ENCODE measurements at regions not wholly inside any gene's neighbourhood (a gene's known extent, or its start where the extent isn't known, plus 50 kb on each side); places are given as distances from the start of the nearest gene placed in this dataset.

DNA sequence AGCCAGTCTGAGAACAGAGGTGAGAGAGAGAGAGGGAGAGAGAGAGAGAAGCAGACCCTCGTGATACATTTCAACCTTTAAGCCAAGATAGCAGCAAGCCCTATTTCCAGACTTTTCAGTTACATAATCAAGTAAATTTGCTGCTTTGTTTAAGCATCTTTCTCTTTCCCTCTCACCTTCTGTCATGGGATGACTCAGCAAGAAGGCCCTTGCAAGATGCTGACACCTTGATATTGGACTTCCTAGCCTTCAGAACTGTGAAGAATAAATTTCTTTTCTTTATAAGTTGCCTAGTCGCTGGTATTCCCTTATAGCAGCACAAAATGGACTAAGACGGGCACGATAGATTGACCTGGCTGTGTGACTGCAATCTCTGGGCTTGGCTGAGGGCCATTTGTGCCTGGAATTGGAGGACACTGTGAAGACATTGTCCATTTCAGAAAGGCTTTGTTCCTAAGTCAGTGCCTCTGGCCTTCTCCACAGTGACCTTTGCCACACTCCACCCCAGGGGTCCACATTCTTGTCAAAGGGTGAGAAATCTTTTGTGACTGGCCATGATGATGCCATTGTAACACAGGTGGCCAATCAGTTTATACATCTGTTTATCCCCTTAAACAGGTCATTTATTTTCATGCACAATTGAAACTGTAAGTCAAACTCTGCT, 51.3 kb upstream of the ITSN2 start (continued):
- TF ChIP-seq, protein P1, sequence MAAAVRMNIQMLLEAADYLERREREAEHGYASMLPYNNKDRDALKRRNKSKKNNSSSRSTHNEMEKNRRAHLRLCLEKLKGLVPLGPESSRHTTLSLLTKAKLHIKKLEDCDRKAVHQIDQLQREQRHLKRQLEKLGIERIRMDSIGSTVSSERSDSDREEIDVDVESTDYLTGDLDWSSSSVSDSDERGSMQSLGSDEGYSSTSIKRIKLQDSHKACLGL (CRISPR knock-in tag; IDR thresholded peaks at IDR 0.05; ENCODE audit: borderline replicate concordance, poor library complexity, severe bottlenecking) = no peak
- TF ChIP-seq, protein P2, sequence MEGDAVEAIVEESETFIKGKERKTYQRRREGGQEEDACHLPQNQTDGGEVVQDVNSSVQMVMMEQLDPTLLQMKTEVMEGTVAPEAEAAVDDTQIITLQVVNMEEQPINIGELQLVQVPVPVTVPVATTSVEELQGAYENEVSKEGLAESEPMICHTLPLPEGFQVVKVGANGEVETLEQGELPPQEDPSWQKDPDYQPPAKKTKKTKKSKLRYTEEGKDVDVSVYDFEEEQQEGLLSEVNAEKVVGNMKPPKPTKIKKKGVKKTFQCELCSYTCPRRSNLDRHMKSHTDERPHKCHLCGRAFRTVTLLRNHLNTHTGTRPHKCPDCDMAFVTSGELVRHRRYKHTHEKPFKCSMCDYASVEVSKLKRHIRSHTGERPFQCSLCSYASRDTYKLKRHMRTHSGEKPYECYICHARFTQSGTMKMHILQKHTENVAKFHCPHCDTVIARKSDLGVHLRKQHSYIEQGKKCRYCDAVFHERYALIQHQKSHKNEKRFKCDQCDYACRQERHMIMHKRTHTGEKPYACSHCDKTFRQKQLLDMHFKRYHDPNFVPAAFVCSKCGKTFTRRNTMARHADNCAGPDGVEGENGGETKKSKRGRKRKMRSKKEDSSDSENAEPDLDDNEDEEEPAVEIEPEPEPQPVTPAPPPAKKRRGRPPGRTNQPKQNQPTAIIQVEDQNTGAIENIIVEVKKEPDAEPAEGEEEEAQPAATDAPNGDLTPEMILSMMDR (IDR thresholded peaks at IDR 0.05 in 2 of 3, conservative IDR thresholded peaks at IDR 0.05 in 1 of 3; ENCODE audit: insufficient read depth in 2 of 3, low read depth in 1 of 3, low read length in 3 of 3) = no peak
- no peak for TF ChIP-seq SMARCE1 (IDR thresholded peaks at IDR 0.05)
- TF ChIP-seq TAF1 (IDR thresholded peaks at IDR 0.05; ENCODE audit: control insufficient read depth, extremely low read depth, insufficient read depth, low read length, severe bottlenecking) = no peak
- TF ChIP-seq SRSF7 (optimal IDR thresholded peaks at IDR 0.05; ENCODE audit: low read depth, low read length) = no peak
- no peak for TF ChIP-seq TSC22D4 (tag; IDR thresholded peaks at IDR 0.05)
- peak; percentile 97 for TF ChIP-seq ZNF316 (IDR thresholded peaks at IDR 0.05)
- TF ChIP-seq, protein P3, sequence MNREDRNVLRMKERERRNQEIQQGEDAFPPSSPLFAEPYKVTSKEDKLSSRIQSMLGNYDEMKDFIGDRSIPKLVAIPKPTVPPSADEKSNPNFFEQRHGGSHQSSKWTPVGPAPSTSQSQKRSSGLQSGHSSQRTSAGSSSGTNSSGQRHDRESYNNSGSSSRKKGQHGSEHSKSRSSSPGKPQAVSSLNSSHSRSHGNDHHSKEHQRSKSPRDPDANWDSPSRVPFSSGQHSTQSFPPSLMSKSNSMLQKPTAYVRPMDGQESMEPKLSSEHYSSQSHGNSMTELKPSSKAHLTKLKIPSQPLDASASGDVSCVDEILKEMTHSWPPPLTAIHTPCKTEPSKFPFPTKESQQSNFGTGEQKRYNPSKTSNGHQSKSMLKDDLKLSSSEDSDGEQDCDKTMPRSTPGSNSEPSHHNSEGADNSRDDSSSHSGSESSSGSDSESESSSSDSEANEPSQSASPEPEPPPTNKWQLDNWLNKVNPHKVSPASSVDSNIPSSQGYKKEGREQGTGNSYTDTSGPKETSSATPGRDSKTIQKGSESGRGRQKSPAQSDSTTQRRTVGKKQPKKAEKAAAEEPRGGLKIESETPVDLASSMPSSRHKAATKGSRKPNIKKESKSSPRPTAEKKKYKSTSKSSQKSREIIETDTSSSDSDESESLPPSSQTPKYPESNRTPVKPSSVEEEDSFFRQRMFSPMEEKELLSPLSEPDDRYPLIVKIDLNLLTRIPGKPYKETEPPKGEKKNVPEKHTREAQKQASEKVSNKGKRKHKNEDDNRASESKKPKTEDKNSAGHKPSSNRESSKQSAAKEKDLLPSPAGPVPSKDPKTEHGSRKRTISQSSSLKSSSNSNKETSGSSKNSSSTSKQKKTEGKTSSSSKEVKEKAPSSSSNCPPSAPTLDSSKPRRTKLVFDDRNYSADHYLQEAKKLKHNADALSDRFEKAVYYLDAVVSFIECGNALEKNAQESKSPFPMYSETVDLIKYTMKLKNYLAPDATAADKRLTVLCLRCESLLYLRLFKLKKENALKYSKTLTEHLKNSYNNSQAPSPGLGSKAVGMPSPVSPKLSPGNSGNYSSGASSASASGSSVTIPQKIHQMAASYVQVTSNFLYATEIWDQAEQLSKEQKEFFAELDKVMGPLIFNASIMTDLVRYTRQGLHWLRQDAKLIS (CRISPR knock-in tag; IDR thresholded peaks at IDR 0.05) = no peak
- TF ChIP-seq PURB (CRISPR knock-in tag; IDR thresholded peaks at IDR 0.05; ENCODE audit: low read depth) = no peak
- TF ChIP-seq KDM1A (IDR thresholded peaks at IDR 0.05) = no peak
- TF ChIP-seq NFIC (IDR thresholded peaks at IDR 0.05) = peak; percentile 34
- TF ChIP-seq TEAD2 (tag; IDR thresholded peaks at IDR 0.05) = no peak

Data from K562 (cell line).